ENCODE measurements at regions not wholly inside any gene's neighbourhood (a gene's known extent, or its start where the extent isn't known, plus 50 kb on each side); places are given as distances from the start of the nearest gene placed in this dataset.
"Not testable (repeated sequence)": the region's sequence is repeated elsewhere in the genome, so short reads cannot be mapped to it uniquely, and the experiment has no call there.

DNA sequence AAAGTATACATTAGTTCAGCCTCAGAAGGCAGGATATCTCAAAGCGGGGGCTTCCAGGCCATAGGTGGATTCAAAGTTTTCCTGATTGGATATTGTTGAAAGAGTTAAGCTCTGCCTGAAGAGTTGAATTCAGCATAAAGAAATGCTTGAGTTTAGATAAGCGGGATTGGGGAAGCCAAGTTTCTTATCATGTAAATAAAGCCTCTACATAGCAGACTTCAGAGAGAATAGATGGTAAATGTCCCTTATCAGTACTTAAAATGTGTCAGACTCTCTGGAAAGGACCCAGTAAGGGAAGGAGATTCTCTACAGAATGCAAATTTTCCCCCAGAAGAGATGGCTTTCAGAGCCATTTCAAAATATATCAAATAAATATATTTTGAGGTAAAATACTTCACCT lies 423.5 kb downstream of the SHISA9 start:
- TF ChIP-seq, protein P1, sequence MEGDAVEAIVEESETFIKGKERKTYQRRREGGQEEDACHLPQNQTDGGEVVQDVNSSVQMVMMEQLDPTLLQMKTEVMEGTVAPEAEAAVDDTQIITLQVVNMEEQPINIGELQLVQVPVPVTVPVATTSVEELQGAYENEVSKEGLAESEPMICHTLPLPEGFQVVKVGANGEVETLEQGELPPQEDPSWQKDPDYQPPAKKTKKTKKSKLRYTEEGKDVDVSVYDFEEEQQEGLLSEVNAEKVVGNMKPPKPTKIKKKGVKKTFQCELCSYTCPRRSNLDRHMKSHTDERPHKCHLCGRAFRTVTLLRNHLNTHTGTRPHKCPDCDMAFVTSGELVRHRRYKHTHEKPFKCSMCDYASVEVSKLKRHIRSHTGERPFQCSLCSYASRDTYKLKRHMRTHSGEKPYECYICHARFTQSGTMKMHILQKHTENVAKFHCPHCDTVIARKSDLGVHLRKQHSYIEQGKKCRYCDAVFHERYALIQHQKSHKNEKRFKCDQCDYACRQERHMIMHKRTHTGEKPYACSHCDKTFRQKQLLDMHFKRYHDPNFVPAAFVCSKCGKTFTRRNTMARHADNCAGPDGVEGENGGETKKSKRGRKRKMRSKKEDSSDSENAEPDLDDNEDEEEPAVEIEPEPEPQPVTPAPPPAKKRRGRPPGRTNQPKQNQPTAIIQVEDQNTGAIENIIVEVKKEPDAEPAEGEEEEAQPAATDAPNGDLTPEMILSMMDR (IDR thresholded peaks at IDR 0.05), result no peak
- DNase-seq (ENCODE audit: low spot score) (no peak), ATAC-seq (ENCODE audit: low FRiP score) (no peak)

DNA sequence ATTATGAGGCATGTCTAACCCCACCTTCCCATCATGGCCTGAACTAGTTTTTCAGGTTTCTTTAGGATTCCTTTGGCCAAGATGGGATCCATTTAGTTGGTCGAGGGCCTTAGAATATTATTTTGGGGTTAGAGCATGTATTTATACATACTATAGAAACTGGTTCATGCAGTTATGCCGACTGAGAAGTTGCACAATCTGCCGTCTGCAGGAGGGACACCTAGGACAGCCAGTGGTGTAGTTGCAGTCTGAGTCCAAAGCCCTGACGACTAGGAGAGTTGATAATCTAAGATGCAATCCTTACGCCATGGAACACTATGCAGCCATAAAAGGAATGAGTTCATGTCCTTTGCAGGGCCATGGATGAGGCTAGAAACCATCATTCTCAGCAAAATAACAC lies 424.0 kb downstream of the SHISA9 start:
- ATAC-seq (ENCODE audit: low FRiP score), result no peak
- no peak for DNase-seq (ENCODE audit: low spot score)
- TF ChIP-seq, protein P1 (IDR thresholded peaks at IDR 0.05), result no peak

DNA sequence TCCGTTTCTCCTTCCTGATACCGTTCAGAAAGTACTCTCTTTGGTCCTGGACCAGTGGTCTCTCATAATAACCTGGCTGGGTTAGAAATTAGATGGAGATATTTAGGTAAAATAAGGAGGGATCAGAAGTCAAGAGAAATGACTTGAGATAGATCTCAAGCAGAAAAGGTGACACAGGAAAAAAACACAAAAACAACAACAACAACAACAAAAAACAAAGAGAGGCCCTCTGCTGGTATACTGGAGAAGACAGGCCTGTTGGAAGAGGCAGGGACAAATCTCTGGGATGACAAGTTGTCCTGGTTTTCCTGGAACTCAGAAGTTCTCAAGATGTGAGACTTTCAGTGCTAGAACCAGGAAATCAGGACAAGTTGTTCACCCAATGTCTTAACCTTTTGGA lies 430.5 kb downstream of the SHISA9 start:
- no peak for ATAC-seq (ENCODE audit: low FRiP score)
- TF ChIP-seq, protein P1 (IDR thresholded peaks at IDR 0.05), result no peak
- DNase-seq (ENCODE audit: low spot score), result no peak

DNA sequence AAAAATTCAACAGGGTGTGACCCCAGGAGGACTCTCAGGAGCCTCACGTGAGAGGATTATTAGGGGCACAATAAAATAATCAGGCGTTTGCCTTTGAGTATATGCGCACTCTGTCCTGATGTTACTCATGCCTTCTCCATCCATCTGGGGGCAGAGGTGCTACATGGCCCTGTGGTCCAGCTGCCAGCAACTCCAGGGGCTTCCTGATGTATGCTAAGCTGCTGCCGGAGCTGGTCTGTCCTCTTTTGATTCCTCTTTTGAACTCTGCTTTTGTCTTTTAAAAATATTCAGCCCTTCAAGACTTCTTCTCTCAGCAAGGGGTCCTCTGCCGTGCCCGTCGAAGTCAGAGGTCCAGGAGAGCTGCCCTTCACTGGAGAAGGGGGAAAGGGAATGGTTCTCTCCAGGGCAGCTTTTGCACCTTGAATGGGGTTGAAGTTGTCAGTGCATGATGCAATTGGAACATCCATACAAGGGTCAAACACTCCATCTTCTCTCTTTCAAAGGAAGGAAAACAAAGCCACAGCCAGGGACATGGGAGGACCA lies 431.4 kb downstream of the SHISA9 start:
- TF ChIP-seq, protein P1 (IDR thresholded peaks at IDR 0.05), result no peak
- ATAC-seq (ENCODE audit: low FRiP score) (no peak), DNase-seq (ENCODE audit: low spot score) (no peak)

DNA sequence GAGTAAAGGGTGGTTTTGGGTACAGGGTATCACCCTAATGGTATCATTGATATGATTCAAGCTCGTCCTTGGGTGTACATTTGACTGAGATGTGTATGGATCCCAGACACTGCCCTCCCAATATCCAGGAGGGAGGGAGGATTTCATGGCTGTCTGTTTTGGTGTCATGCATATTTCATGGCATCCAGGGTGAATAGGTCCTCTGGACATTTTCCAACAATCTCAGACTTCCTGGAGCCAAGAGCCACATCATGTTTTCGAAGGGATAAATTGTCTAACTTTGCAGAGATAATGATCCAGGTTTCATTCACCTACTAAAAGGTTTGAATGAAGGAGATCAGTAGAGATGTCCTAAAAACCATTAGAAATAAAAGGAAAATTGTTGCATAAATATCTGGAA lies 431.9 kb downstream of the SHISA9 start:
- ATAC-seq (ENCODE audit: low FRiP score), result no peak
- no peak for DNase-seq (ENCODE audit: low spot score)
- TF ChIP-seq, protein P1 (IDR thresholded peaks at IDR 0.05), result no peak

DNA sequence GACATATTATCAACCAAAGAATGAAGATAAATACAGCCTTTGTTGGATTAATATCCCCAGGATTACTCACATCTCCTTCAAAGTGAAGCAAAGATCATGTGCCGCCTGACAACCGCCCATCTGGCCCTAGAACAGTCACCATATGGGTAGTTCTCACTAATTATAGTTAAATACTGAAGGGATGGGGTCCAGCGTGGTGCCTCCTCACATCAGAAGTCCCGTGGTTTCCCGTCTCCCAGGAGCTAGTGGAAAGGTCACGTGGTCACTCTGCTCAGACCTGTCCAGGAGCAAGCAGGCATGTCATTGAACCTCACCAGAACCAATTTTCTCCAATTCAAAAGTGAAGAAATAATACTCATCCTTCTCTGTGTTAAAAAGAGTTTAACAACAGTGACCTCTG lies 434.5 kb downstream of the SHISA9 start:
- TF ChIP-seq, protein P1 (IDR thresholded peaks at IDR 0.05), result no peak
- no peak for DNase-seq (ENCODE audit: low spot score)

DNA sequence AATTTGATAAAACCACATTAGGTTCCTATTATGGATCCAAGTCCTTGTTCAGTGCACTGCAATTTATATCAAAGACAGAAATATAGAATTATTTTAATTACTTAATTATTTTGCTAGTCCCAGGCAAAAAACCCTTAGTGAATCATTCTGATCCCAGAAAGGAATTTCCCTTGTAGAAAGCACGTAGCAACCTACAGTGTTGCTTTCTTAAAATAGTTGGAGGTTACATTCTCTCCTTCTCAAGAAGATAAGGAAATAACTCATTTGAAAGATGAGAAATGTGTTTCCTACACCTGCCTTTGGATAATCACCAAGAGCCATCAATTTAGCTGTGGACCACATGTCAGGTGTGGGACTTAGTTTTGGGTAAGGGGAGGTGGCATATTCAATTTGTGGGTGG lies 434.9 kb downstream of the SHISA9 start:
- TF ChIP-seq, protein P1 (IDR thresholded peaks at IDR 0.05), result no peak
- DNase-seq (ENCODE audit: low spot score) (no peak), ATAC-seq (ENCODE audit: low FRiP score) (no peak)

More for the DNA sequence above, 434.5 kb downstream of the SHISA9 start:
- ATAC-seq (ENCODE audit: low FRiP score), result no peak

DNA sequence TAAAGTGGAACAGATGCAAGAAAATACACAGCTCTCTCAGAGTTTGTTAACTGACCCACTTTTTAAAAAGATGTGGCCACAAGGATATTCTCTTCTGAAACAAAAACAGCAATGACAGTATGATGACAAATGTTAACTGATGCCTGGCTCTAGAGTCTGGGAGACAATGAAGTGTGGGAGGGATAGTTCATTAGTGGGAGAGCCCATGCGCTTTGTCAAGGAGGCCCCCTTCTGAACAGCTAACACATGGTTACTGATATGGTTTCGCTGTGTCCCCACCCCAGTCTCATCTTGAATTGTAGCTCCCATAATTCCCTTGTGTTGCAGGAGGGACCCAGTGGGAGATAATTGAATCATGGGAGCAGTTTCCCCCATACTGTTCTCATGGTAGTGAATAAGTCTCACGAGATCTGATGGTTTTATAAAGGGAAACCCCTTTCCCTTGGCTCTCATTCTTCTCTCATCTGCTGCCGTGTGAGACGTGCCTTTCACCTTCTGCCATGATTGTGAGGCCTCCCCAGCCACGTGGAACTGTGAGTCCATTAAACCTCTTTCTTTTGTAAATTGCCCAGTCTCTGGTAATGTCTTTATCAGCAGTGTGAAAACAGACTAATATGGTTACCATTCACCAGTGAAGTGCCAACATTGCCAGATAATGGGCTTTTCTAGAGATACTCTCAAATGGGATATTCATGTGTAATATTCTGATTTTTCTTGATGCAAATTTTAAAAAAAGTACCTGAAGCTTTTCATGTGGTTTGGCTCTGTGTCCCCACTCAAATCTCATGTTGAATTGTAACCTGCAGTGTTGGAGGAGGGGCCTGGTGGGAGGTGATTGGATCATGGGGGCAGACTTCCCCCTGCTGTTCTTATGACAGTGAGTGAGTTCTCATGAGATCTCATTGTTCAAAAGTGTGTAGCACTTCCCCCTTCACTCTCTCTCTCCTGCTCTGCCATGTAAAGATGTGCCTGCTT lies 435.8 kb downstream of the SHISA9 start:
- ATAC-seq (ENCODE audit: low FRiP score), result not testable (repeated sequence)

More for the DNA sequence above, 435.8 kb downstream of the SHISA9 start:
- DNase-seq (ENCODE audit: low spot score), result not testable (repeated sequence)
